HEK293T (cell line): ENCODE measurements at regions not wholly inside any gene's neighbourhood (a gene's known extent, or its start where the extent isn't known, plus 50 kb on each side); places are given as distances from the start of the nearest gene placed in this dataset.

Source experiments
- CTCF ChIA-PET: fragments of 350-600 bp; formaldehyde crosslinking; extraction: SDS; loops from one replicate; lab custom pipeline; 2021; ENCODE audit warnings: antibody characterized with exemption, inconsistent platforms; lab: Yijun Ruan, JAX
- POLR2A ChIA-PET: fragments of 350-600 bp; formaldehyde crosslinking; extraction: SDS; loops from one replicate; lab custom pipeline; 2020; ENCODE audit warnings: antibody characterized with exemption, inconsistent platforms; lab: Yijun Ruan, JAX
- DNase-seq: peaks from one replicate; pipeline ENCODE4 v3.0.0; 2012; ENCODE audit warnings: mixed read lengths; ENCODE audit errors: extremely low spot score
- ARNT ChIP-seq: fragments of 450-650 bp; IDR thresholded peaks from 2 replicates; pipeline ENCODE4 v1.6.1; 2017; ENCODE audit warnings: mild to moderate bottlenecking
- BHLHE40 ChIP-seq: fragments of 450-650 bp; IDR thresholded peaks from 2 replicates; pipeline ENCODE4 v1.6.1; 2016; ENCODE audit warnings: mild to moderate bottlenecking, moderate library complexity, borderline replicate concordance
- CTBP1 ChIP-seq: fragments of 450-650 bp; IDR thresholded peaks from 2 replicates; pipeline ENCODE4 v1.6.1; 2016; ENCODE audit warnings: borderline replicate concordance
- ELF4 ChIP-seq: fragments of 450-650 bp; IDR thresholded peaks from 2 replicates; pipeline ENCODE4 v1.6.1; 2017; ENCODE audit warnings: antibody characterized with exemption
- FOXA1 ChIP-seq: fragments of 450-650 bp; IDR thresholded peaks from 2 replicates; pipeline ENCODE4 v1.6.1; 2016; ENCODE audit warnings: mild to moderate bottlenecking
- FOXK2 ChIP-seq: fragments of 450-650 bp; IDR thresholded peaks from 2 replicates; pipeline ENCODE4 v1.6.1; 2016; ENCODE audit warnings: mild to moderate bottlenecking
- FOXM1 ChIP-seq: fragments of 450-650 bp; IDR thresholded peaks from 2 replicates; pipeline ENCODE4 v1.6.1; 2017; ENCODE audit warnings: mild to moderate bottlenecking, borderline replicate concordance
- HDGF ChIP-seq: fragments of 450-650 bp; IDR thresholded peaks from 2 replicates; pipeline ENCODE4 v1.6.1; 2017; ENCODE audit warnings: antibody characterized with exemption, borderline replicate concordance
- L3MBTL2 ChIP-seq: fragments of 450-650 bp; conservative IDR thresholded peaks from 2 replicates; pipeline ENCODE4 v1.6.1; 2016; ENCODE audit warnings: mild to moderate bottlenecking
- LEF1 ChIP-seq: fragments of 450-650 bp; IDR thresholded peaks from 2 replicates; pipeline ENCODE4 v1.6.1; 2017; ENCODE audit warnings: mild to moderate bottlenecking, borderline replicate concordance
- NFRKB ChIP-seq: fragments of 450-650 bp; IDR thresholded peaks from 2 replicates; pipeline ENCODE4 v1.6.1; 2016; ENCODE audit warnings: mild to moderate bottlenecking, moderate library complexity
- PKNOX1 ChIP-seq: fragments of 450-650 bp; IDR thresholded peaks from 2 replicates; pipeline ENCODE4 v1.6.1; 2016
- SP1 ChIP-seq: fragments of 450-650 bp; IDR thresholded peaks from 2 replicates; pipeline ENCODE4 v1.6.1; 2017
- SUZ12 ChIP-seq: fragments of 450-650 bp; IDR thresholded peaks from 2 replicates; pipeline ENCODE4 v1.6.1; 2016; ENCODE audit warnings: mild to moderate bottlenecking
- TARDBP ChIP-seq: fragments of 450-650 bp; IDR thresholded peaks from 2 replicates; pipeline ENCODE4 v1.6.1; 2016
- ZNF384 ChIP-seq: fragments of 450-650 bp; IDR thresholded peaks from 2 replicates; pipeline ENCODE4 v1.6.1; 2016

- no peak for DNase-seq
- ChIA-PET POLR2A (no interaction called here), CTCF (interaction anchor here (0.6 to 0.7 kb wide), 2 partner anchors 101 to 799 kb away, joined by 3 to 4 read pairs; no protein-coding TSS in a partner anchor)
- no peak for TF ChIP-seq ELF4
- no peak for TF ChIP-seq FOXK2
- no peak for TF ChIP-seq LEF1
- TF ChIP-seq ARNT, result no peak
- TF ChIP-seq FOXA1, result no peak
These were observed 97.1 kb downstream of the TMA16 start for GRCh38 chr4:163591614-163592020.

GRCh38 chr4:163592212-163592611 is 97.7 kb downstream of the TMA16 start:
- POLR2A ChIA-PET, result no interaction called here
- no peak for TF ChIP-seq NFRKB
- no peak for TF ChIP-seq ELF4
- TF ChIP-seq FOXM1, result no peak
- TF ChIP-seq L3MBTL2, result no peak
- TF ChIP-seq FOXK2, result no peak
- no peak for TF ChIP-seq PKNOX1
- TF ChIP-seq HDGF, result no peak
- TF ChIP-seq TARDBP, result no peak
- TF ChIP-seq FOXA1, result no peak
- no peak for TF ChIP-seq SUZ12
- no peak for TF ChIP-seq CTBP1
- TF ChIP-seq ARNT, result no peak
- TF ChIP-seq LEF1, result no peak
- no peak for TF ChIP-seq BHLHE40
- TF ChIP-seq ZNF384, result no peak
- no peak for TF ChIP-seq SP1
- CTCF ChIA-PET, result interaction anchor here (0.6 kb wide), 1 partner anchor 799 kb away, joined by 4 read pairs; no protein-coding TSS in a partner anchor
- DNase-seq, result no peak

- TF ChIP-seq TARDBP (no peak), PKNOX1 (no peak), ELF4 (no peak), FOXA1 (no peak), FOXK2 (no peak), SP1 (no peak), SUZ12 (no peak), ARNT (no peak), BHLHE40 (no peak), LEF1 (no peak), FOXM1 (no peak), HDGF (no peak), ZNF384 (no peak), NFRKB (no peak), L3MBTL2 (no peak), CTBP1 (no peak)
- DNase-seq, result no peak
- ChIA-PET POLR2A (no interaction called here), CTCF (no interaction called here)
These were observed 101.1 kb downstream of the TMA16 start for GRCh38 chr4:163595580-163595979.

- CTCF ChIA-PET, result no interaction called here
- TF ChIP-seq FOXM1 (no peak), HDGF (no peak), L3MBTL2 (no peak), TARDBP (no peak), SP1 (no peak), ARNT (no peak), ELF4 (no peak), BHLHE40 (no peak), SUZ12 (no peak), NFRKB (no peak), CTBP1 (no peak), LEF1 (no peak), PKNOX1 (no peak), FOXA1 (no peak), FOXK2 (no peak), ZNF384 (no peak)
- no peak for DNase-seq
- POLR2A ChIA-PET, result no interaction called here
These were observed 103.5 kb downstream of the TMA16 start for GRCh38 chr4:163598028-163598427.

- ChIA-PET POLR2A (no interaction called here), CTCF (no interaction called here)
- TF ChIP-seq SP1 (no peak), FOXA1 (no peak), NFRKB (no peak), ZNF384 (no peak), BHLHE40 (no peak), ELF4 (no peak), CTBP1 (no peak), LEF1 (no peak), FOXM1 (no peak), HDGF (no peak), PKNOX1 (no peak), SUZ12 (no peak), L3MBTL2 (no peak), TARDBP (no peak), ARNT (no peak), FOXK2 (no peak)
- no peak for DNase-seq
These were observed 104.0 kb downstream of the TMA16 start for GRCh38 chr4:163598489-163598888.
